Neutrophil (primary cell): ENCODE measurements at regions not wholly inside any gene's neighbourhood (a gene's known extent, or its start where the extent isn't known, plus 50 kb on each side); places are given as distances from the start of the nearest gene placed in this dataset.

Experiments
- H3K27ac ChIP-seq: fragments of 200-600 bp; sonication (generic); 2 replicates; pipeline ENCODE4 v1.5.1; 2016; ENCODE audit warnings: mild to moderate bottlenecking, moderate library complexity
- H3K27me3 ChIP-seq: fragments of 200-600 bp; sonication (generic); 2 replicates; pipeline ENCODE4 v1.6.0; 2016; ENCODE audit warnings: mild to moderate bottlenecking
- H3K36me3 ChIP-seq: fragments of 200-600 bp; sonication (generic); 2 replicates; pipeline ENCODE4 v1.5.1; 2017
- H3K4me1 ChIP-seq, 2 experiments: fragments of 200-600 bp in 1 of 2; sonication (generic) in 1 of 2; 1 replicate in 1 of 2; 2 replicates in 1 of 2; pipeline versions ENCODE4 v1.5.1 to v1.6.1; 2013 to 2016; ENCODE audit warnings: low read depth in 1 of 2, low read length in 1 of 2, mild to moderate bottlenecking in 1 of 2, moderate library complexity in 1 of 2; ENCODE audit not compliant: control insufficient read depth in 1 of 2, insufficient read depth in 1 of 2
- H3K4me3 ChIP-seq, 2 experiments: fragments of 200-600 bp in 1 of 2; sonication (generic) in 1 of 2; 1 replicate in 1 of 2; 2 replicates in 1 of 2; pipeline ENCODE4 v1.5.1; 2013 to 2016; ENCODE audit warnings: low read depth in 1 of 2, low read length in 1 of 2, mild to moderate bottlenecking in 1 of 2, moderate library complexity in 1 of 2
- H3K9me3 ChIP-seq: fragments of 200-600 bp; sonication (generic); 2 replicates; pipeline ENCODE4 v1.5.1; 2016
- TF ChIP-seq, protein P1 (sequence below): fragments of 200-600 bp; sonication (generic); IDR thresholded peaks from 2 replicates; pipeline ENCODE4 v1.5.1; 2016; ENCODE audit warnings: antibody characterized with exemption

GRCh38 chr10:56585447-56586171, 224.6 kb upstream of the ZWINT start:
- H3K27me3 ChIP-seq, result no peaks in the 10 kb centered on the region
- H3K4me1 ChIP-seq, result no peaks in the 10 kb centered on the region
- H3K27ac ChIP-seq, result no peak overlapping the region
- TF ChIP-seq, protein P1, sequence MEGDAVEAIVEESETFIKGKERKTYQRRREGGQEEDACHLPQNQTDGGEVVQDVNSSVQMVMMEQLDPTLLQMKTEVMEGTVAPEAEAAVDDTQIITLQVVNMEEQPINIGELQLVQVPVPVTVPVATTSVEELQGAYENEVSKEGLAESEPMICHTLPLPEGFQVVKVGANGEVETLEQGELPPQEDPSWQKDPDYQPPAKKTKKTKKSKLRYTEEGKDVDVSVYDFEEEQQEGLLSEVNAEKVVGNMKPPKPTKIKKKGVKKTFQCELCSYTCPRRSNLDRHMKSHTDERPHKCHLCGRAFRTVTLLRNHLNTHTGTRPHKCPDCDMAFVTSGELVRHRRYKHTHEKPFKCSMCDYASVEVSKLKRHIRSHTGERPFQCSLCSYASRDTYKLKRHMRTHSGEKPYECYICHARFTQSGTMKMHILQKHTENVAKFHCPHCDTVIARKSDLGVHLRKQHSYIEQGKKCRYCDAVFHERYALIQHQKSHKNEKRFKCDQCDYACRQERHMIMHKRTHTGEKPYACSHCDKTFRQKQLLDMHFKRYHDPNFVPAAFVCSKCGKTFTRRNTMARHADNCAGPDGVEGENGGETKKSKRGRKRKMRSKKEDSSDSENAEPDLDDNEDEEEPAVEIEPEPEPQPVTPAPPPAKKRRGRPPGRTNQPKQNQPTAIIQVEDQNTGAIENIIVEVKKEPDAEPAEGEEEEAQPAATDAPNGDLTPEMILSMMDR, result no peak
- no peak overlapping the region for H3K4me3 ChIP-seq
- no peaks in the 10 kb centered on the region for H3K9me3 ChIP-seq
- H3K36me3 ChIP-seq, result no peaks in the 10 kb centered on the region

GRCh38 chr10:56583316-56583715, 222.3 kb upstream of the ZWINT start:
- no peaks in the 10 kb centered on the region for H3K4me1 ChIP-seq
- H3K9me3 ChIP-seq, result no peaks in the 10 kb centered on the region
- TF ChIP-seq, protein P1, result no peak
- H3K27me3 ChIP-seq, result no peaks in the 10 kb centered on the region
- no peak overlapping the region for H3K4me3 ChIP-seq
- H3K27ac ChIP-seq, result no peak overlapping the region
- H3K36me3 ChIP-seq, result no peaks in the 10 kb centered on the region

GRCh38 chr10:56567580-56567979, 206.5 kb upstream of the ZWINT start:
- TF ChIP-seq, protein P1, result no peak
- Histone ChIP-seq H3K27ac (no peak overlapping the region), H3K36me3 (no peaks in the 10 kb centered on the region), H3K4me3 (no peak overlapping the region), H3K27me3 (no peaks in the 10 kb centered on the region), H3K9me3 (no peaks in the 10 kb centered on the region), H3K4me1 (no peaks in the 10 kb centered on the region)

DNA sequence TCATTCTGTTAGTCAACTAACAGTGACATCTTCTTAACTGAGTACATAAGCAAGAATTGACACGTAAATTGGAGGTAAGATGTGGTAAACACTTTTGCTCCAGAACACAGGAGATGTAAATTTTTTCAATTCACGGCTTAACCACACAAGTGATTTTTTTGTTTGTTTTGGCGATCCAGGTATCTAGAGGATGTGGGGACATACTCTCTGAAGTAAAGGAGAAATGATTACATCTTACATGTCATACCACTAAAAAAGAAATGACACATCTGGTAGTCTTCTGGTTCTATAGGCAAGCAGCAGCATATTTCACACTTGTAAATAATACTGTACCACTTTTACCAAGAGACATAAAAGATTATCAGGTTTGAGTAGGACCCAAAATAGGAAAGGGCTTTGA, 200.3 kb upstream of the ZWINT start:
- TF ChIP-seq, protein P1, result no peak
- Histone ChIP-seq H3K27me3 (no peaks in the 10 kb centered on the region), H3K4me3 (no peak overlapping the region), H3K27ac (no peak overlapping the region), H3K9me3 (no peaks in the 10 kb centered on the region), H3K36me3 (no peaks in the 10 kb centered on the region), H3K4me1 (no peaks in the 10 kb centered on the region)

DNA sequence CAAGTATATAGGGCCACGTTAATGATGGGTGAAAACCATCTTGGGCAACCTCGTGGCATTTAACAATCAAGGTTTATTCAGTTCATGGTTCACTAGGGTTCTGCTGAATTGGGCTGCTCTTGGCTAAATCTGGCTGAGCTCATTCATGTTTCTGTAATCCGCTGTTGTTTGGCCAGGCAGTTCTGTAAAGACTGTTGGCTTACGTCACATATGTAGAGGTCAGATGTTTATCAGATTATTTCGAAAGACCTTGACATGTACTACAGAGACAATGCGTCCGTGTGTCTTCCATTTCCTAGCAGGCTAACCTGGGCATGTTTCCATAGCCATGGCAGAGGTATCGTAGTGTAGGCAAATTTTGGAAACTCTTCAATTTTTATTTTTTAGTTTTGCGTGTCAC, 190.0 kb upstream of the ZWINT start:
- no peak overlapping the region for H3K4me3 ChIP-seq
- no peaks in the 10 kb centered on the region for H3K36me3 ChIP-seq
- H3K27ac ChIP-seq, result no peak overlapping the region
- H3K27me3 ChIP-seq, result no peaks in the 10 kb centered on the region
- H3K4me1 ChIP-seq, result no peaks in the 10 kb centered on the region
- TF ChIP-seq, protein P1, result no peak
- no peaks in the 10 kb centered on the region for H3K9me3 ChIP-seq
